CD4-positive, alpha-beta T cell treated with Interleukin-15 for 1 hour (primary cell): ENCODE measurements at regions not wholly inside any gene's neighbourhood (a gene's known extent, or its start where the extent isn't known, plus 50 kb on each side); places are given as distances from the start of the nearest gene placed in this dataset.

Experiments used
- DNase-seq: peaks from one replicate; pipeline ENCODE4 v3.0.0-alpha.2; 2020

- no peak for DNase-seq
Observed at GRCh38 chr5:175808711-175809110, 62.7 kb upstream of the CPLX2 start.

- no peak for DNase-seq
Observed at GRCh38 chr5:175809531-175810121, 61.8 kb upstream of the CPLX2 start.

- DNase-seq = no peak
Observed at GRCh38 chr5:175810457-175810856, 60.9 kb upstream of the CPLX2 start.

GRCh38 chr5:175811589-175811988, 59.8 kb upstream of the CPLX2 start:
- no peak for DNase-seq

GRCh38 chr5:175813943-175814630, 57.3 kb upstream of the CPLX2 start:
- no peak for DNase-seq

GRCh38 chr5:175814691-175815090, 56.7 kb upstream of the CPLX2 start:
- no peak for DNase-seq

- no peak for DNase-seq
Observed at GRCh38 chr5:175815126-175815913, 56.1 kb upstream of the CPLX2 start.

- DNase-seq = no peak
Observed at GRCh38 chr5:175816348-175816747, 55.0 kb upstream of the CPLX2 start.

GRCh38 chr5:175819090-175819425, 52.3 kb upstream of the CPLX2 start:
- DNase-seq = no peak

GRCh38 chr5:175820230-175820629, 51.1 kb upstream of the CPLX2 start:
- no peak for DNase-seq
